ENCODE measurements at regions not wholly inside any gene's neighbourhood (a gene's known extent, or its start where the extent isn't known, plus 50 kb on each side); places are given as distances from the start of the nearest gene placed in this dataset.

DNA sequence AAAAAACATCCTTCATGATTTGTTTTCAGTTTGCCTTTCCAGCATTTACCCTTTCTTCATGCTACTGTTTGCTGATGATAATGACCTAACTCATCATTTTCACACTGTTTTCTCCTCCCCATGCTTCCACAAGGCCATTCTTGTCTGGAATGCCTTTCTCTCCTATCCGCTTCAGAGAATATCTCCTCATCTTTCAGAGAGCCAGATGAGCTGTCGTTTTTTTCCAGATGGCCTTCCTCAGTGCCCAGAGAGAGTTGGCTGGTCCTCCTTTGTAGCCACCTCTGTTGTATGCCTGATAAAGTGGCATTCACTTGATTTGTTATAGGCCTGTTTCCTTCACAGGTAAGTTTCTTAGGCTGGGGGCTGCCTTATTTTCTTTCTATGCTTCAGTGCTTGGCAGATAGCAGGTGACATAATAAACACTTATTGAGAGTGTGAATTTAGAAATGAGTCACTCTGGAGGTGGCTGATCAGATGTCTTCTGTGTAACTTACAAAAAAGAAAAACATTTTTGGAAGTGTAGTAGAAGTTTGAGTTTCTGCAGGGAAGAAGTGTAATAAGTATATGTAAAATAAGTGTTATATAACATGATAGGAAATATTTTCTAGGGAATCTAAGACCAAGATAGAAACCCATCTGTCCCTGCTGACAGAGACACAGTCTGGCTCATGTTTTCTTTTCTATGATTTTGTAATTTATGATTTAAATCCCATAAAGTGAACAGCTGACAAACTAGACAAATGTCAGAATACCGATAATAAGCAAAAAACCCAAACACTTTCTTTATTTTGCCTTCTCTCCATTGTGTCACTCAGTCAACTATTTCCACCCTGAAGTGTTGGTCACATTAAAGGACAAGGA is 174.5 kb downstream of the DACT1 start:
- TF ChIP-seq, protein P1, sequence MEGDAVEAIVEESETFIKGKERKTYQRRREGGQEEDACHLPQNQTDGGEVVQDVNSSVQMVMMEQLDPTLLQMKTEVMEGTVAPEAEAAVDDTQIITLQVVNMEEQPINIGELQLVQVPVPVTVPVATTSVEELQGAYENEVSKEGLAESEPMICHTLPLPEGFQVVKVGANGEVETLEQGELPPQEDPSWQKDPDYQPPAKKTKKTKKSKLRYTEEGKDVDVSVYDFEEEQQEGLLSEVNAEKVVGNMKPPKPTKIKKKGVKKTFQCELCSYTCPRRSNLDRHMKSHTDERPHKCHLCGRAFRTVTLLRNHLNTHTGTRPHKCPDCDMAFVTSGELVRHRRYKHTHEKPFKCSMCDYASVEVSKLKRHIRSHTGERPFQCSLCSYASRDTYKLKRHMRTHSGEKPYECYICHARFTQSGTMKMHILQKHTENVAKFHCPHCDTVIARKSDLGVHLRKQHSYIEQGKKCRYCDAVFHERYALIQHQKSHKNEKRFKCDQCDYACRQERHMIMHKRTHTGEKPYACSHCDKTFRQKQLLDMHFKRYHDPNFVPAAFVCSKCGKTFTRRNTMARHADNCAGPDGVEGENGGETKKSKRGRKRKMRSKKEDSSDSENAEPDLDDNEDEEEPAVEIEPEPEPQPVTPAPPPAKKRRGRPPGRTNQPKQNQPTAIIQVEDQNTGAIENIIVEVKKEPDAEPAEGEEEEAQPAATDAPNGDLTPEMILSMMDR (IDR thresholded peaks at IDR 0.05), result no peak
- TF ChIP-seq POLR2AphosphoS5 (IDR thresholded peaks at IDR 0.05) (no peak), EP300 (IDR thresholded peaks at IDR 0.05) (no peak)
